DOHH2 (cell line): ENCODE measurements at regions not wholly inside any gene's neighbourhood (a gene's known extent, or its start where the extent isn't known, plus 50 kb on each side); places are given as distances from the start of the nearest gene placed in this dataset.

Source experiments
- H3F3A ChIP-seq: fragments of 200-600 bp; sonication (generic), shearing (Covaris generic); 2 replicates; pipeline ENCODE4 v1.6.0; 2016; ENCODE audit warnings: antibody characterized with exemption, mild to moderate bottlenecking; ENCODE audit not compliant: control insufficient read depth, insufficient read depth
- H3K27ac ChIP-seq: fragments of 200-600 bp; sonication (generic); 2 replicates; pipeline ENCODE4 v1.5.1; 2014; ENCODE audit warnings: low read depth, mild to moderate bottlenecking, low read length, moderate library complexity
- H3K27me3 ChIP-seq: fragments of 200-600 bp; sonication (generic); 2 replicates; pipeline ENCODE4 v1.6.1; 2014; ENCODE audit warnings: mild to moderate bottlenecking, low read length, mixed read lengths; ENCODE audit not compliant: control insufficient read depth
- H3K36me3 ChIP-seq: fragments of 200-600 bp; sonication (generic); 2 replicates; pipeline ENCODE4 v1.6.1; 2014; ENCODE audit warnings: mild to moderate bottlenecking, low read length, moderate library complexity, mixed read lengths; ENCODE audit not compliant: control insufficient read depth
- H3K4me1 ChIP-seq: fragments of 200-600 bp; sonication (generic); 2 replicates; pipeline ENCODE4 v1.6.1; 2014; ENCODE audit warnings: mild to moderate bottlenecking, low read length, mixed read lengths; ENCODE audit not compliant: control insufficient read depth
- H3K4me2 ChIP-seq: fragments of 200-600 bp; sonication (generic); 2 replicates; pipeline ENCODE4 v1.6.0; 2014; ENCODE audit warnings: mild to moderate bottlenecking, low read length, moderate library complexity
- H3K4me3 ChIP-seq: fragments of 200-600 bp; sonication (generic); 2 replicates; pipeline ENCODE4 v1.5.1; 2014; ENCODE audit warnings: mild to moderate bottlenecking, low read length, mixed read lengths
- H3K79me2 ChIP-seq: fragments of 200-600 bp; sonication (generic); 2 replicates; pipeline ENCODE4 v1.6.1; 2014; ENCODE audit warnings: mild to moderate bottlenecking, low read length, mixed read lengths; ENCODE audit not compliant: control insufficient read depth
- H3K9me2 ChIP-seq: fragments of 200-600 bp; sonication (generic); replicated peaks from 2 replicates; pipeline ENCODE4 v1.6.1; 2014; ENCODE audit warnings: mild to moderate bottlenecking, low read length, mixed read lengths; ENCODE audit not compliant: control insufficient read depth
- H3K9me3 ChIP-seq: fragments of 200-600 bp; sonication (generic); 2 replicates; pipeline ENCODE4 v1.6.1; 2014; ENCODE audit warnings: antibody characterized with exemption, low read length, mixed read lengths; ENCODE audit not compliant: control insufficient read depth, insufficient read depth
- H4K20me1 ChIP-seq: fragments of 200-600 bp; sonication (generic); 2 replicates; pipeline ENCODE4 v1.6.0; 2014; ENCODE audit warnings: low read depth, mild to moderate bottlenecking, antibody characterized with exemption, low read length, moderate library complexity; ENCODE audit not compliant: control insufficient read depth, insufficient read depth
- CTCF ChIP-seq: fragments of 200-600 bp; sonication (generic); IDR thresholded peaks from one replicate; pipeline ENCODE4 v1.5.1; 2014; ENCODE audit warnings: antibody characterized with exemption, mild to moderate bottlenecking, low read depth, low read length; ENCODE audit not compliant: poor library complexity, severe bottlenecking
- EZH2phosphoT487 ChIP-seq: fragments of 200-600 bp; sonication (generic); IDR thresholded peaks from 2 replicates; pipeline ENCODE4 v1.6.1; 2017; ENCODE audit warnings: borderline replicate concordance, mild to moderate bottlenecking, antibody characterized with exemption, low read length, moderate library complexity, mixed read lengths

GRCh38 chr19:30757104-30757836 lies 385.1 kb downstream of the ZNF536 start:
- Histone ChIP-seq H3K4me3 (no peak overlapping the region), H3K4me1 (no peaks in the 10 kb centered on the region), H3K9me2 (no peaks in the 10 kb centered on the region), H3K36me3 (no peaks in the 10 kb centered on the region), H3K27me3 (no peaks in the 10 kb centered on the region), H3K79me2 (no peaks in the 10 kb centered on the region), H3F3A (no peaks in the 10 kb centered on the region), H3K9me3 (no peaks in the 10 kb centered on the region), H4K20me1 (no peaks in the 10 kb centered on the region), H3K4me2 (no peak overlapping the region), H3K27ac (no peak overlapping the region)
- TF ChIP-seq EZH2phosphoT487 = no peak
- TF ChIP-seq CTCF = no peak

DNA sequence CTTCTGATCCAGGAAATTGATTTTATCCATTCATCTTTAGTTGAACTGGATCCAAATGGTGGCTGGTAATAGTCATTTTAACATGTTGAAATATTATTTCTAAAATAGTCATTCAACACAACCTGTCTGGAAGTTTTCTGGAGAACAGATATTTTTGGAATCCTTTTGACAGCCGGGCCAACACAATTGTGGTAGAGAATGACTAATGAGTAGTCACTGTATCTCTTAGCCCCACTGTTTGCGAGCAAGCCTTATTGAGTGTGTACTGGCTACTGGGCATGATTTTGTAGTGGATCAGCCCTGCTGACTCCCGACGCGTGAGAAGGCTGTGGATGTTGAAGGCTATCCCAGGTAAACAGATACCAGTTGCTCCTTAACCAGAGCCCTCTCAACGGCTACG lies 383.4 kb downstream of the ZNF536 start:
- Histone ChIP-seq H3K27ac (no peak overlapping the region), H3K4me3 (no peak overlapping the region), H4K20me1 (no peaks in the 10 kb centered on the region), H3K9me2 (no peaks in the 10 kb centered on the region), H3F3A (no peaks in the 10 kb centered on the region), H3K4me2 (no peak overlapping the region), H3K79me2 (no peaks in the 10 kb centered on the region), H3K4me1 (no peaks in the 10 kb centered on the region), H3K9me3 (no peaks in the 10 kb centered on the region), H3K36me3 (no peaks in the 10 kb centered on the region), H3K27me3 (no peaks in the 10 kb centered on the region)
- no peak for TF ChIP-seq EZH2phosphoT487
- TF ChIP-seq CTCF = no peak

GRCh38 chr19:30754162-30754561 lies 382.0 kb downstream of the ZNF536 start:
- no peaks in the 10 kb centered on the region for H3K4me1 ChIP-seq
- no peak for TF ChIP-seq CTCF
- TF ChIP-seq EZH2phosphoT487 = no peak

More at GRCh38 chr19:30754162-30754561, 382.0 kb downstream of the ZNF536 start:
- peaks cover 4% of the 10 kb centered on the region; the same call in 1 of the 2 replicates for H3K9me3 ChIP-seq
- H3K4me3 ChIP-seq = no peak overlapping the region
- no peaks in the 10 kb centered on the region for H4K20me1 ChIP-seq
- no peaks in the 10 kb centered on the region for H3F3A ChIP-seq
- no peak overlapping the region for H3K4me2 ChIP-seq
- no peaks in the 10 kb centered on the region for H3K36me3 ChIP-seq
- no peaks in the 10 kb centered on the region for H3K79me2 ChIP-seq
- H3K27me3 ChIP-seq = no peaks in the 10 kb centered on the region
- H3K27ac ChIP-seq = no peak overlapping the region
- H3K9me2 ChIP-seq = no peaks in the 10 kb centered on the region
